CD4-positive, CD25-positive, alpha-beta regulatory T cell (primary cell): ENCODE measurements at regions not wholly inside any gene's neighbourhood (a gene's known extent, or its start where the extent isn't known, plus 50 kb on each side); places are given as distances from the start of the nearest gene placed in this dataset.
"Not testable (repeated sequence)": the region's sequence is repeated elsewhere in the genome, so short reads cannot be mapped to it uniquely, and the experiment has no call there.

Experiments used
- ATAC-seq, 2 donors: fragments of 150-1000 bp; cut with Tn5 transposase; one replicate each; pipeline ENCODE4 v1.10.0; 2021; ENCODE audit warnings: low read depth in 2 of 2, moderate number of reproducible peaks in 2 of 2, moderate library complexity in 1 of 2
- DNase-seq, 3 donors: peaks; one replicate each; pipeline versions ENCODE4 v3.0.0 to v3.0.0-alpha.2; 2012 to 2022; ENCODE audit warnings: mixed read lengths in 1 of 3
- H3K27ac ChIP-seq: one replicate; pipeline ENCODE4 v1.7.0; 2013; ENCODE audit warnings: mild to moderate bottlenecking, low read length; ENCODE audit not compliant: insufficient read depth, poor library complexity, severe bottlenecking
- H3K27me3 ChIP-seq: one replicate; pipeline ENCODE4 v1.7.0; 2013; ENCODE audit warnings: low read length; ENCODE audit not compliant: control insufficient read depth, insufficient read depth
- H3K36me3 ChIP-seq: one replicate; pipeline ENCODE4 v1.7.0; 2013; ENCODE audit warnings: mild to moderate bottlenecking, low read length, moderate library complexity; ENCODE audit not compliant: control insufficient read depth, insufficient read depth
- H3K4me1 ChIP-seq: 2 replicates; pipeline ENCODE4 v1.7.0; 2013; ENCODE audit warnings: mild to moderate bottlenecking, low read length; ENCODE audit not compliant: insufficient read depth, control insufficient read depth, poor library complexity, severe bottlenecking
- H3K4me3 ChIP-seq: one replicate; pipeline ENCODE4 v1.7.0; 2013; ENCODE audit warnings: low read depth, mild to moderate bottlenecking, low read length, moderate library complexity
- H3K9me3 ChIP-seq, 2 experiments: 1 replicate in 1 of 2; 2 replicates in 1 of 2; pipeline ENCODE4 v1.7.0; 2013; ENCODE audit warnings: low read length in 2 of 2, mild to moderate bottlenecking in 1 of 2, moderate library complexity in 1 of 2; ENCODE audit not compliant: control insufficient read depth in 2 of 2
- H3K27ac Mint-ChIP-seq, 3 donors: one replicate each; pipeline ENCODE4 v1.8.0; 2020 to 2022; ENCODE audit warnings: mild to moderate bottlenecking in 3 of 3, mixed read lengths in 3 of 3, moderate library complexity in 2 of 3
- H3K27me3 Mint-ChIP-seq: one replicate; pipeline ENCODE4 v1.8.0; 2022; ENCODE audit warnings: mild to moderate bottlenecking, mixed read lengths
- H3K36me3 Mint-ChIP-seq: one replicate; pipeline ENCODE4 v1.8.0; 2020; ENCODE audit warnings: mixed read lengths
- H3K4me1 Mint-ChIP-seq, 4 donors: one replicate each; pipeline ENCODE4 v1.8.0; 2020 to 2022; ENCODE audit warnings: mixed read lengths in 4 of 4, mild to moderate bottlenecking in 1 of 4
- H3K4me3 Mint-ChIP-seq, 4 donors: one replicate each; pipeline ENCODE4 v1.8.0; 2020 to 2022; ENCODE audit warnings: mild to moderate bottlenecking in 4 of 4, mixed read lengths in 4 of 4, moderate library complexity in 3 of 4
- H3K9me3 Mint-ChIP-seq, 7 donors: one replicate each; pipeline ENCODE4 v1.8.0; 2020 to 2022; ENCODE audit warnings: mixed read lengths in 7 of 7, mild to moderate bottlenecking in 3 of 7, moderate library complexity in 2 of 7

GRCh38 chr12:131288765-131289695 is 335.3 kb downstream of the ADGRD1 start:
- not testable (repeated sequence) for H3K36me3 Mint-ChIP-seq, H3K9me3 ChIP-seq, DNase-seq, ATAC-seq, H3K27ac Mint-ChIP-seq, H3K4me3 ChIP-seq, H3K27me3 ChIP-seq, H3K27ac ChIP-seq, H3K4me1 ChIP-seq, H3K4me1 Mint-ChIP-seq, H3K4me3 Mint-ChIP-seq, H3K36me3 ChIP-seq, H3K9me3 Mint-ChIP-seq, H3K27me3 Mint-ChIP-seq

DNA sequence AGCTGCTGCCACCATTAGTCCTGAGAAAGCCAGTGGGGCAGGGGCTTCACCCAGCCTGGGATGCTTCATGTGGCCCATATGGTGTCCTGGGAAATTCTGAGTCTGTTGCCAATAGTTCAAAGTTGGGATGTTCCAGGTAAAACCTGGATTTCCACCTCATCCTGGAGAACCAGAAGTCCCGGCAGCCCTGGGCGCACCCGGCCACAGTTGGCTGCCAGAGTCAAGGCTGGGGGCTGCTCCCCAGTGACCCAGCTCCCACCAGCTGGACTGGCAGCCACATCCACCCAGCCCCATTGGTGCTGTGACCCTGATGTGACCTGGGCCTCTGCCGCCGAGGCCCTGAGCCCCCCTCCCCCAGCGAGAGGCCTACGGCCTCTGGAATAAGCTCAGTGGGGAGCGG is 336.1 kb downstream of the ADGRD1 start:
- DNase-seq, H3K9me3 ChIP-seq, H3K36me3 ChIP-seq, H3K4me1 Mint-ChIP-seq, H3K9me3 Mint-ChIP-seq, H3K27ac Mint-ChIP-seq, H3K4me1 ChIP-seq, ATAC-seq, H3K36me3 Mint-ChIP-seq, H3K27ac ChIP-seq, H3K4me3 Mint-ChIP-seq, H3K27me3 Mint-ChIP-seq, H3K27me3 ChIP-seq, H3K4me3 ChIP-seq: not testable (repeated sequence)

GRCh38 chr12:131290255-131290959 is 336.7 kb downstream of the ADGRD1 start:
- DNase-seq (no peak), ATAC-seq (no peak)
- H3K4me3 ChIP-seq, result no peak overlapping the region
- H3K4me3 Mint-ChIP-seq, result no peak overlapping the region
- no peaks in the 10 kb centered on the region for H3K4me1 Mint-ChIP-seq
- H3K27me3 ChIP-seq, result no peaks in the 10 kb centered on the region
- H3K27ac ChIP-seq, result no peak overlapping the region
- no peaks in the 10 kb centered on the region for H3K27me3 Mint-ChIP-seq
- no peaks in the 10 kb centered on the region for H3K36me3 Mint-ChIP-seq
- H3K9me3 ChIP-seq, result no peaks in the 10 kb centered on the region
- H3K4me1 ChIP-seq, result no peaks in the 10 kb centered on the region
- H3K9me3 Mint-ChIP-seq, result peaks cover 0 to 2% (median 0%) of the 10 kb centered on the region in 7 donors
- H3K27ac Mint-ChIP-seq, result no peak overlapping the region
- H3K36me3 ChIP-seq, result no peaks in the 10 kb centered on the region

- not testable (repeated sequence) for H3K27ac ChIP-seq, H3K9me3 ChIP-seq, H3K4me3 ChIP-seq, H3K36me3 ChIP-seq, H3K9me3 Mint-ChIP-seq, H3K27me3 Mint-ChIP-seq, H3K4me3 Mint-ChIP-seq, ATAC-seq, H3K36me3 Mint-ChIP-seq, H3K27ac Mint-ChIP-seq, H3K4me1 ChIP-seq, DNase-seq, H3K4me1 Mint-ChIP-seq, H3K27me3 ChIP-seq
Measured at GRCh38 chr12:131293071-131294015, 339.6 kb downstream of the ADGRD1 start.

DNA sequence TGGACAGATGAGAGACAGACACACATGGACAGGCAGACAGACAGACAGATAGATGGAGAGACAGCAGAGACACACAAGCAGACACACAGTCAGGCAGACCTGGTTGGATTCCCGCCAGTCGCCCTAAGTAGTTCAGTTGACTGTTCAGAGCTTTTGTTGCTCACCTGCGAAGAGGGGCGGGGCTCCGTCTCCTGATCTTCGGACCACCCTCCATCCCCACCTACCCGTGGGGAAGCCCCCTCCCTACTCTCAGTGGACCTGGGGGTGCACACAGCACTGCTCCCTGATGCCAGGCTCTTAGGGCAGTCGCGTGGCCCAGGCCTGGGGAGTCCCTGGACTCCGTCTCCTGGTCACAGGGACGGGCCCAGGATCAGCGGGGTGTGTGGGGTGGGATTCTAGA is 341.0 kb downstream of the ADGRD1 start:
- H3K27ac ChIP-seq, H3K9me3 Mint-ChIP-seq, DNase-seq, H3K4me1 ChIP-seq, H3K4me1 Mint-ChIP-seq, H3K4me3 ChIP-seq, ATAC-seq, H3K36me3 Mint-ChIP-seq, H3K27ac Mint-ChIP-seq, H3K36me3 ChIP-seq, H3K27me3 ChIP-seq, H3K4me3 Mint-ChIP-seq, H3K27me3 Mint-ChIP-seq, H3K9me3 ChIP-seq: not testable (repeated sequence)

GRCh38 chr12:131295117-131295516 is 341.4 kb downstream of the ADGRD1 start:
- not testable (repeated sequence) for H3K4me3 Mint-ChIP-seq, H3K4me1 ChIP-seq, H3K4me3 ChIP-seq, H3K27ac Mint-ChIP-seq, H3K36me3 ChIP-seq, ATAC-seq, H3K27me3 ChIP-seq, H3K9me3 Mint-ChIP-seq, H3K36me3 Mint-ChIP-seq, H3K27me3 Mint-ChIP-seq, DNase-seq, H3K4me1 Mint-ChIP-seq, H3K27ac ChIP-seq, H3K9me3 ChIP-seq

- H3K4me3 Mint-ChIP-seq, H3K27me3 Mint-ChIP-seq, H3K9me3 Mint-ChIP-seq, H3K27ac Mint-ChIP-seq, ATAC-seq, H3K4me3 ChIP-seq, H3K27me3 ChIP-seq, H3K4me1 Mint-ChIP-seq, DNase-seq, H3K36me3 ChIP-seq, H3K9me3 ChIP-seq, H3K27ac ChIP-seq, H3K4me1 ChIP-seq, H3K36me3 Mint-ChIP-seq: not testable (repeated sequence)
Measured at GRCh38 chr12:131295559-131295958, 341.9 kb downstream of the ADGRD1 start.
